ENCODE measurements at regions not wholly inside any gene's neighbourhood (a gene's known extent, or its start where the extent isn't known, plus 50 kb on each side); places are given as distances from the start of the nearest gene placed in this dataset.
A peak's percentile ranks its signal among the peaks of the same experiment; 100 is the strongest.

GRCh38 chr5:163623524-163623923 lies 118.1 kb downstream of the MAT2B start:
- DNase-seq, result no peak

- no peak for DNase-seq
These were observed 118.6 kb downstream of the MAT2B start for GRCh38 chr5:163623986-163624385.

GRCh38 chr5:163624431-163624830 lies 119.0 kb downstream of the MAT2B start:
- no peak for DNase-seq

- DNase-seq, result no peak
These were observed 121.5 kb downstream of the MAT2B start for GRCh38 chr5:163626904-163627434.

- no peak for DNase-seq
These were observed 126.4 kb downstream of the MAT2B start for GRCh38 chr5:163631856-163632255.

- DNase-seq, result no peak
These were observed 128.6 kb downstream of the MAT2B start for GRCh38 chr5:163633926-163634460.

GRCh38 chr5:163635631-163636030 lies 130.2 kb downstream of the MAT2B start:
- DNase-seq, result no peak

GRCh38 chr5:163642904-163643303 lies 137.5 kb downstream of the MAT2B start:
- no peak for DNase-seq

GRCh38 chr5:163645421-163646416 lies 140.3 kb downstream of the MAT2B start:
- DNase-seq, result no peak

- no peak for DNase-seq
These were observed 144.1 kb downstream of the MAT2B start for GRCh38 chr5:163649514-163649913.

GRCh38 chr5:163653526-163653925 lies 148.1 kb downstream of the MAT2B start:
- no peak for DNase-seq

- no peak for DNase-seq
These were observed 153.5 kb downstream of the MAT2B start for GRCh38 chr5:163658702-163659567.

GRCh38 chr5:163659568-163659902 lies 154.1 kb downstream of the MAT2B start:
- DNase-seq, result no peak

GRCh38 chr5:163660486-163660885 lies 155.1 kb downstream of the MAT2B start:
- DNase-seq, result no peak

- no peak for DNase-seq
These were observed 155.9 kb downstream of the MAT2B start for GRCh38 chr5:163661360-163661759.

GRCh38 chr5:163670036-163670435 lies 164.6 kb downstream of the MAT2B start:
- no peak for DNase-seq

GRCh38 chr5:163677092-163677491 lies 171.7 kb downstream of the MAT2B start:
- DNase-seq, result no peak

- no peak for DNase-seq
These were observed 176.8 kb downstream of the MAT2B start for GRCh38 chr5:163682234-163682633.

GRCh38 chr5:163687414-163687813 lies 182.0 kb downstream of the MAT2B start:
- no peak for DNase-seq

GRCh38 chr5:163692091-163692490 lies 186.7 kb downstream of the MAT2B start:
- DNase-seq, result no peak

GRCh38 chr5:163695830-163696578 lies 190.6 kb downstream of the MAT2B start:
- DNase-seq, result peak; percentile 51 to 69

GRCh38 chr5:163696579-163696887 lies 191.1 kb downstream of the MAT2B start:
- no peak for DNase-seq
